DOHH2 (cell line): ENCODE measurements at regions not wholly inside any gene's neighbourhood (a gene's known extent, or its start where the extent isn't known, plus 50 kb on each side); places are given as distances from the start of the nearest gene placed in this dataset.

Source experiments
- CTCF ChIP-seq: fragments of 200-600 bp; sonication (generic); IDR thresholded peaks from one replicate; pipeline ENCODE4 v1.5.1; 2014; ENCODE audit warnings: antibody characterized with exemption, mild to moderate bottlenecking, low read depth, low read length; ENCODE audit not compliant: poor library complexity, severe bottlenecking
- EZH2phosphoT487 ChIP-seq: fragments of 200-600 bp; sonication (generic); IDR thresholded peaks from 2 replicates; pipeline ENCODE4 v1.6.1; 2017; ENCODE audit warnings: borderline replicate concordance, mild to moderate bottlenecking, antibody characterized with exemption, low read length, moderate library complexity, mixed read lengths

DNA sequence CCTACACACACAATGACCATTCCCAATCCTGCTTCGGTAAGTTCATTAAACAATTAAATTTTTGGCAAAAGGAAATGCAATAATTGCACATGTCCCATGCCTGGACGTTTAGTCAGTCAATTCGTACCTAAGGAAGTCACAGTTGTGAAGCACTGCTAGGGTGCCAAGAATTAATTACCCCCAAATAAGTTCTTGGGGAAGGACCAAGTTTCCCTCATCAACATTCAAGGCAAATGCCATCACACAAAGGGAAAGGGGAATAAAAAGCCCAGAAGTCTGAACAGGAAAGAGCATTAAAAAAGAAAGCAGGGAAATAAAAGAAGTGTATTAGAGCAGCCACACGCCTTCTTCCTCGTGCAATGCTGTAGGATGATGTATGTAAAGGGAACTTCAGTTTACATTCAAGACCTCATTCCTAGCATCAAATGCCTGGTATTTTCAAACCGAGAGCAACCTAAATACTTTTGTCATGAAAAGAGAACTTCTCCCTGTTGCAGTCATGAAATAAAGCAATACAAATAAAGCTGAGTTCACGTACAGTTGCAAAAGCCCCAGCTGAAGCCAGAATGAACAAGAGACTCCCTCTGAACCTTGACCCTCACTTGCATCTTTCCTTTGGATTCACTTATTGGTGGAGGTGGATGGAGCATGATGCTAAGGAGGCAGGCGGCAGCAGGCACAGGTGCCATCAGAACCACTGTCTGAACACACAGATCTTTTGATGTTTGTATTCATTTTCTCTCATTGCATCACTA is 124.0 kb upstream of the PPARGC1A start:
- TF ChIP-seq CTCF: no peak
- no peak for TF ChIP-seq EZH2phosphoT487
